ENCODE measurements at regions not wholly inside any gene's neighbourhood (a gene's known extent, or its start where the extent isn't known, plus 50 kb on each side); places are given as distances from the start of the nearest gene placed in this dataset.

GRCh38 chr11:128389461-128389976, 197.8 kb downstream of the ETS1 start:
- H3K4me3 ChIP-seq (replicated peaks; ENCODE audit: low read depth, low read length): no peak overlapping the region
- TF ChIP-seq CTCF (IDR thresholded peaks at IDR 0.05; ENCODE audit: low read length, missing control alignments): no peak
- no peak for DNase-seq (ENCODE audit: low read depth)

GRCh38 chr11:128388206-128388815, 199.0 kb downstream of the ETS1 start:
- H3K4me3 ChIP-seq (replicated peaks; ENCODE audit: low read depth, low read length): no peak overlapping the region
- no peak for TF ChIP-seq CTCF (IDR thresholded peaks at IDR 0.05; ENCODE audit: low read length, missing control alignments)
- no peak for DNase-seq (ENCODE audit: low read depth)

GRCh38 chr11:128379587-128380580, 207.5 kb downstream of the ETS1 start:
- no peak overlapping the region for H3K4me3 ChIP-seq (replicated peaks; ENCODE audit: low read depth, low read length)
- TF ChIP-seq CTCF (IDR thresholded peaks at IDR 0.05; ENCODE audit: low read length, missing control alignments): no peak
- peak; percentile 16 for DNase-seq (ENCODE audit: low read depth)

GRCh38 chr11:128375961-128376360, 211.4 kb downstream of the ETS1 start:
- no peak for DNase-seq (ENCODE audit: low read depth)
- H3K4me3 ChIP-seq (replicated peaks; ENCODE audit: low read depth, low read length): no peak overlapping the region
- no peak for TF ChIP-seq CTCF (IDR thresholded peaks at IDR 0.05; ENCODE audit: low read length, missing control alignments)

GRCh38 chr11:128374026-128374425, 213.3 kb downstream of the ETS1 start:
- no peak for TF ChIP-seq CTCF (IDR thresholded peaks at IDR 0.05; ENCODE audit: low read length, missing control alignments)
- no peak for DNase-seq (ENCODE audit: low read depth)

GRCh38 chr11:128372977-128373376, 214.4 kb downstream of the ETS1 start:
- no peak overlapping the region for H3K4me3 ChIP-seq (replicated peaks; ENCODE audit: low read depth, low read length)
- no peak for TF ChIP-seq CTCF (IDR thresholded peaks at IDR 0.05; ENCODE audit: low read length, missing control alignments)
- no peak for DNase-seq (ENCODE audit: low read depth)

More at GRCh38 chr11:128374026-128374425, 213.3 kb downstream of the ETS1 start:
- no peak overlapping the region for H3K4me3 ChIP-seq (replicated peaks; ENCODE audit: low read depth, low read length)

Measured in fibroblast of pulmonary artery (primary cell).